DND-41 (cell line): ENCODE measurements at regions not wholly inside any gene's neighbourhood (a gene's known extent, or its start where the extent isn't known, plus 50 kb on each side); places are given as distances from the start of the nearest gene placed in this dataset.

Experiments
- ATAC-seq: fragments of 200-7000 bp; cut with Tn5 transposase; 3 replicates; pipeline ENCODE4 v1.9.1; 2021; ENCODE audit warnings: low read depth; ENCODE audit not compliant: insufficient read depth
- DNase-seq: peaks from one replicate; pipeline ENCODE4 v3.0.0-alpha.2; 2020
- H2AFZ ChIP-seq: 2 replicates; pipeline ENCODE4 v1.6.0; 2012; ENCODE audit warnings: low read depth, low read length
- H3K27ac ChIP-seq: 2 replicates; pipeline ENCODE4 v1.5.1; 2012; ENCODE audit warnings: low read length, inconsistent platforms
- H3K27me3 ChIP-seq: fragments of 200-600 bp; sonication (generic); 2 replicates; pipeline ENCODE4 v1.6.0; 2012; ENCODE audit warnings: low read length, mild to moderate bottlenecking, inconsistent platforms; ENCODE audit not compliant: insufficient read depth, poor library complexity
- H3K36me3 ChIP-seq: 2 replicates; pipeline ENCODE4 v1.5.1; 2012; ENCODE audit warnings: low read length, inconsistent platforms; ENCODE audit not compliant: insufficient read depth
- H3K4me1 ChIP-seq: 2 replicates; pipeline ENCODE4 v1.5.1; 2012; ENCODE audit warnings: mild to moderate bottlenecking, low read length; ENCODE audit not compliant: insufficient read depth
- H3K4me2 ChIP-seq: 2 replicates; pipeline ENCODE4 v1.6.0; 2012; ENCODE audit warnings: mild to moderate bottlenecking, moderate library complexity, low read length, inconsistent platforms; ENCODE audit not compliant: insufficient read depth
- H3K4me3 ChIP-seq, 2 experiments: fragments of 200-600 bp in 1 of 2; shearing (Covaris generic) in 1 of 2; 2 replicates each; pipeline ENCODE4 v1.5.1; 2012 to 2016; ENCODE audit warnings: inconsistent platforms in 2 of 2, low read length in 2 of 2, mild to moderate bottlenecking in 2 of 2, low read depth in 1 of 2, moderate library complexity in 1 of 2
- H3K79me2 ChIP-seq: 2 replicates; pipeline ENCODE4 v1.6.0; 2012; ENCODE audit warnings: low read length, inconsistent platforms; ENCODE audit not compliant: insufficient read depth
- H3K9ac ChIP-seq: 2 replicates; pipeline ENCODE4 v1.6.0; 2012; ENCODE audit warnings: low read depth, mild to moderate bottlenecking, inconsistent platforms, low read length, moderate library complexity
- H3K9me3 ChIP-seq: 2 replicates; pipeline ENCODE4 v1.5.1; 2012; ENCODE audit warnings: low read length, moderate library complexity, mild to moderate bottlenecking, inconsistent platforms; ENCODE audit not compliant: insufficient read depth, severe bottlenecking
- H4K20me1 ChIP-seq: 2 replicates; pipeline ENCODE4 v1.6.0; 2012; ENCODE audit warnings: low read length; ENCODE audit not compliant: insufficient read depth
- CTCF ChIP-seq: IDR thresholded peaks from 2 replicates; pipeline ENCODE4 v1.5.1; 2012; ENCODE audit warnings: borderline replicate concordance, low read length, moderate library complexity, mild to moderate bottlenecking; ENCODE audit not compliant: poor library complexity, severe bottlenecking; ENCODE audit errors: extremely low read depth
- EZH2 ChIP-seq: IDR thresholded peaks from 3 replicates; pipeline ENCODE4 v1.6.1; 2012; ENCODE audit warnings: borderline replicate concordance, low read depth, mild to moderate bottlenecking, moderate library complexity, low read length, inconsistent platforms; ENCODE audit not compliant: severe bottlenecking

- H3K9ac ChIP-seq = no peak overlapping the region
- no peak for TF ChIP-seq CTCF
- TF ChIP-seq EZH2 = no peak
- no peaks in the 10 kb centered on the region for H3K36me3 ChIP-seq
- H3K4me3 ChIP-seq = no peak overlapping the region
- H3K9me3 ChIP-seq = no peaks in the 10 kb centered on the region
- H3K4me2 ChIP-seq = no peak overlapping the region
- no peaks in the 10 kb centered on the region for H4K20me1 ChIP-seq
- ATAC-seq (no peak), DNase-seq (no peak)
- H2AFZ ChIP-seq = no peak overlapping the region
- no peak overlapping the region for H3K27ac ChIP-seq
- no peaks in the 10 kb centered on the region for H3K4me1 ChIP-seq
- no peaks in the 10 kb centered on the region for H3K27me3 ChIP-seq
- H3K79me2 ChIP-seq = no peaks in the 10 kb centered on the region
Observed at GRCh38 chr1:60448850-60449249, 375.3 kb upstream of the C1orf87 start.

GRCh38 chr1:60444680-60445079 lies 371.1 kb upstream of the C1orf87 start:
- Histone ChIP-seq H3K9ac (no peak overlapping the region), H4K20me1 (no peaks in the 10 kb centered on the region), H3K4me2 (no peak overlapping the region), H3K79me2 (no peaks in the 10 kb centered on the region), H3K4me3 (no peak overlapping the region), H3K27me3 (no peaks in the 10 kb centered on the region), H3K36me3 (no peaks in the 10 kb centered on the region), H3K27ac (no peak overlapping the region), H3K4me1 (no peaks in the 10 kb centered on the region), H2AFZ (no peak overlapping the region), H3K9me3 (no peaks in the 10 kb centered on the region)
- TF ChIP-seq CTCF (no peak), EZH2 (no peak)
- no peak for DNase-seq
- ATAC-seq = no peak

DNA sequence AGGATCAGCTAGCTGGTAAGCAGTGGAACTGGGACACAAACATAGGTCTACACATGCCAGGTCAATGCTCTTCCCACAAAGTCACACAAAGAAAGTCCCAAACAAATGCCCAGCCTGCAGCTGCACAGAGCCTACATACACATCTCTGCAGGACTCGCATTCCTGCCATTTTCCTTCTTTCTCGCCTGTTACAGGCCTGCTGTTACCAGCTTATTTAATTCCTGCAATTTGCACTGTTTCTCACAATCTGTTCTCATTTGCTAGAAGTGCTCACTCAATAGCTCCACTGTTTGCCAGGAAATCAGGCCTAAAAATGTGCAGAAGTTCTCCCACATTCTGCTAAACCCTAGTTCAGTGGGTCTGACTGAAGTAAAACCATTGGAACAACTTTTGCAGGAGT lies 362.6 kb upstream of the C1orf87 start:
- Histone ChIP-seq H3K4me2 (no peak overlapping the region), H3K4me1 (no peaks in the 10 kb centered on the region), H3K9ac (no peak overlapping the region), H4K20me1 (no peaks in the 10 kb centered on the region), H3K9me3 (no peaks in the 10 kb centered on the region), H3K36me3 (no peaks in the 10 kb centered on the region), H2AFZ (no peak overlapping the region), H3K27me3 (no peaks in the 10 kb centered on the region), H3K4me3 (no peak overlapping the region), H3K27ac (no peak overlapping the region), H3K79me2 (no peaks in the 10 kb centered on the region)
- TF ChIP-seq CTCF (no peak), EZH2 (no peak)
- ATAC-seq (no peak), DNase-seq (no peak)

DNA sequence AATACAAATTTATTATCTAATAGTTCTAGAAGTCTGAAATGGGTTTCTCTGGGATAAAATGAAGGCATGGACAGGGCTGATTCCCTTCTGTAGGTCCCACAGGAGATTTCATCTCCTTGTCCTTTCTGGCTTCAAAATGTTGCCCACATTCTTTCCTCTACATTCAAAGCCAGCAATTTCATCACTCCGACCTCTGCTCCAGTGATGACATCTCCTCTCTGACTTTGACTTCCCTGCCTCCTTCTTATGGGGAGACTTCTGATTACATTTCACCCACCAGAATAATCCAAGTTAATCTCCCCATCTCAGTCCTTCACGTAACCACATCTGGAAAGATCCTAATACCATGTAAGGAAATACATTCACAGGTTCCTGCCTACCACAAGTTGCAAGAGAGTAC lies 358.0 kb upstream of the C1orf87 start:
- DNase-seq (no peak), ATAC-seq (no peak)
- H3K9ac ChIP-seq = no peak overlapping the region
- H3K9me3 ChIP-seq = no peaks in the 10 kb centered on the region
- H3K36me3 ChIP-seq = no peaks in the 10 kb centered on the region
- H3K79me2 ChIP-seq = no peaks in the 10 kb centered on the region
- H2AFZ ChIP-seq = no peak overlapping the region
- no peaks in the 10 kb centered on the region for H3K27me3 ChIP-seq
- H3K4me3 ChIP-seq = no peak overlapping the region
- H3K27ac ChIP-seq = no peak overlapping the region
- no peaks in the 10 kb centered on the region for H4K20me1 ChIP-seq
- no peaks in the 10 kb centered on the region for H3K4me1 ChIP-seq
- H3K4me2 ChIP-seq = no peak overlapping the region
- no peak for TF ChIP-seq CTCF
- no peak for TF ChIP-seq EZH2
